ENCODE measurements at regions not wholly inside any gene's neighbourhood (a gene's known extent, or its start where the extent isn't known, plus 50 kb on each side); places are given as distances from the start of the nearest gene placed in this dataset.

GRCh38 chr2:19119326-19120001 lies 239.0 kb downstream of the OSR1 start:
- no peaks in the 10 kb centered on the region for H3F3A ChIP-seq (ENCODE audit: low read depth)
- no peaks in the 10 kb centered on the region for H3K9me3 ChIP-seq (ENCODE audit: insufficient read depth, low read depth, low read length)

GRCh38 chr2:19116918-19117317 lies 241.5 kb downstream of the OSR1 start:
- H4K20me1 ChIP-seq (ENCODE audit: insufficient read depth, low read length, poor library complexity, severe bottlenecking) = no peaks in the 10 kb centered on the region
- no peaks in the 10 kb centered on the region for H3K4me1 ChIP-seq (ENCODE audit: insufficient read depth, low read length, poor library complexity, severe bottlenecking)
- H3K27me3 ChIP-seq (ENCODE audit: insufficient read depth, low read length, poor library complexity, severe bottlenecking) = no peaks in the 10 kb centered on the region
- H3K36me3 ChIP-seq (ENCODE audit: insufficient read depth, low read length) = no peaks in the 10 kb centered on the region
- H2AFZ ChIP-seq (ENCODE audit: low read length) = no peak overlapping the region
- H3K4me3 ChIP-seq (ENCODE audit: low read length, poor library complexity, severe bottlenecking) = no peak overlapping the region
- no peak for TF ChIP-seq EZH2phosphoT487 (IDR thresholded peaks at IDR 0.05; ENCODE audit: borderline replicate concordance)
- no peak overlapping the region for H3K9ac ChIP-seq (ENCODE audit: low read depth, low read length, poor library complexity, severe bottlenecking)
- H3K79me2 ChIP-seq (ENCODE audit: insufficient read depth, low read length) = no peaks in the 10 kb centered on the region
- H3K9me2 ChIP-seq (replicated peaks; ENCODE audit: low read depth, low read length) = no peaks in the 10 kb centered on the region
- no peaks in the 10 kb centered on the region for H3K9me3 ChIP-seq (ENCODE audit: insufficient read depth, low read depth, low read length)
- no peaks in the 10 kb centered on the region for H3F3A ChIP-seq (ENCODE audit: low read depth)
- no peak overlapping the region for H3K4me2 ChIP-seq (ENCODE audit: low read depth, low read length, poor library complexity, severe bottlenecking)

More at GRCh38 chr2:19119326-19120001, 239.0 kb downstream of the OSR1 start:
- no peak for TF ChIP-seq EZH2phosphoT487 (IDR thresholded peaks at IDR 0.05; ENCODE audit: borderline replicate concordance)
- TF ChIP-seq CTCF (conservative IDR thresholded peaks at IDR 0.05; ENCODE audit: low read length) = no peak
- H3K79me2 ChIP-seq (ENCODE audit: insufficient read depth, low read length) = no peaks in the 10 kb centered on the region
- H3K4me3 ChIP-seq (ENCODE audit: low read length, poor library complexity, severe bottlenecking) = no peak overlapping the region
- H3K27me3 ChIP-seq (ENCODE audit: insufficient read depth, low read length, poor library complexity, severe bottlenecking) = no peaks in the 10 kb centered on the region
- no peaks in the 10 kb centered on the region for H3K36me3 ChIP-seq (ENCODE audit: insufficient read depth, low read length)
- H3K9me2 ChIP-seq (replicated peaks; ENCODE audit: low read depth, low read length) = no peaks in the 10 kb centered on the region
- no peak overlapping the region for H3K4me2 ChIP-seq (ENCODE audit: low read depth, low read length, poor library complexity, severe bottlenecking)
- H4K20me1 ChIP-seq (ENCODE audit: insufficient read depth, low read length, poor library complexity, severe bottlenecking) = no peaks in the 10 kb centered on the region
- H3K9ac ChIP-seq (ENCODE audit: low read depth, low read length, poor library complexity, severe bottlenecking) = no peak overlapping the region
- no peak overlapping the region for H2AFZ ChIP-seq (ENCODE audit: low read length)
- H3K4me1 ChIP-seq (ENCODE audit: insufficient read depth, low read length, poor library complexity, severe bottlenecking) = no peaks in the 10 kb centered on the region

GRCh38 chr2:19114754-19115231 lies 243.6 kb downstream of the OSR1 start:
- H3K27me3 ChIP-seq (ENCODE audit: insufficient read depth, low read length, poor library complexity, severe bottlenecking) = no peaks in the 10 kb centered on the region
- no peaks in the 10 kb centered on the region for H3K36me3 ChIP-seq (ENCODE audit: insufficient read depth, low read length)
- H3K9me3 ChIP-seq (ENCODE audit: insufficient read depth, low read depth, low read length) = no peaks in the 10 kb centered on the region
- no peak for TF ChIP-seq EZH2phosphoT487 (IDR thresholded peaks at IDR 0.05; ENCODE audit: borderline replicate concordance)
- TF ChIP-seq CTCF (conservative IDR thresholded peaks at IDR 0.05; ENCODE audit: low read length) = no peak
- no peaks in the 10 kb centered on the region for H4K20me1 ChIP-seq (ENCODE audit: insufficient read depth, low read length, poor library complexity, severe bottlenecking)
- no peaks in the 10 kb centered on the region for H3F3A ChIP-seq (ENCODE audit: low read depth)
- H3K9me2 ChIP-seq (replicated peaks; ENCODE audit: low read depth, low read length) = no peaks in the 10 kb centered on the region
- no peaks in the 10 kb centered on the region for H3K79me2 ChIP-seq (ENCODE audit: insufficient read depth, low read length)
- H3K4me1 ChIP-seq (ENCODE audit: insufficient read depth, low read length, poor library complexity, severe bottlenecking) = no peaks in the 10 kb centered on the region
- no peak overlapping the region for H3K4me3 ChIP-seq (ENCODE audit: low read length, poor library complexity, severe bottlenecking)
- H3K4me2 ChIP-seq (ENCODE audit: low read depth, low read length, poor library complexity, severe bottlenecking) = no peak overlapping the region
- H2AFZ ChIP-seq (ENCODE audit: low read length) = no peak overlapping the region
- no peak overlapping the region for H3K9ac ChIP-seq (ENCODE audit: low read depth, low read length, poor library complexity, severe bottlenecking)

- H3K36me3 ChIP-seq (ENCODE audit: insufficient read depth, low read length) = no peaks in the 10 kb centered on the region
- TF ChIP-seq EZH2phosphoT487 (IDR thresholded peaks at IDR 0.05; ENCODE audit: borderline replicate concordance) (no peak), CTCF (conservative IDR thresholded peaks at IDR 0.05; ENCODE audit: low read length) (no peak)
- H3F3A ChIP-seq (ENCODE audit: low read depth) = no peaks in the 10 kb centered on the region
- no peaks in the 10 kb centered on the region for H3K79me2 ChIP-seq (ENCODE audit: insufficient read depth, low read length)
- no peaks in the 10 kb centered on the region for H3K9me3 ChIP-seq (ENCODE audit: insufficient read depth, low read depth, low read length)
- H3K9ac ChIP-seq (ENCODE audit: low read depth, low read length, poor library complexity, severe bottlenecking) = no peak overlapping the region
- H3K4me2 ChIP-seq (ENCODE audit: low read depth, low read length, poor library complexity, severe bottlenecking) = no peak overlapping the region
- no peak overlapping the region for H3K4me3 ChIP-seq (ENCODE audit: low read length, poor library complexity, severe bottlenecking)
- no peaks in the 10 kb centered on the region for H4K20me1 ChIP-seq (ENCODE audit: insufficient read depth, low read length, poor library complexity, severe bottlenecking)
- no peaks in the 10 kb centered on the region for H3K9me2 ChIP-seq (replicated peaks; ENCODE audit: low read depth, low read length)
- H2AFZ ChIP-seq (ENCODE audit: low read length) = no peak overlapping the region
- H3K4me1 ChIP-seq (ENCODE audit: insufficient read depth, low read length, poor library complexity, severe bottlenecking) = no peaks in the 10 kb centered on the region
- H3K27me3 ChIP-seq (ENCODE audit: insufficient read depth, low read length, poor library complexity, severe bottlenecking) = no peaks in the 10 kb centered on the region
Observed at GRCh38 chr2:19114126-19114525, 244.3 kb downstream of the OSR1 start.

All from Loucy (cell line).